HG02943 (cell line): ENCODE measurements at regions not wholly inside any gene's neighbourhood (a gene's known extent, or its start where the extent isn't known, plus 50 kb on each side); places are given as distances from the start of the nearest gene placed in this dataset.
A peak's percentile ranks its signal among the peaks of the same experiment; 100 is the strongest.

Source experiments
- ATAC-seq: cut with Tn5 transposase; IDR thresholded peaks from one replicate; pipeline ENCODE4 v1.9.1; 2021; ENCODE audit warnings: mild to moderate bottlenecking, low read depth, moderate library complexity; ENCODE audit not compliant: unreplicated experiment

GRCh38 chr20:39574061-39574460 is 611.9 kb downstream of the DHX35 start:
- ATAC-seq: no peak

- ATAC-seq: no peak
Observed at GRCh38 chr20:39571171-39571570, 609.0 kb downstream of the DHX35 start.

- ATAC-seq: peak; percentile 79
Observed at GRCh38 chr20:39568109-39568508, 606.0 kb downstream of the DHX35 start.

GRCh38 chr20:39563349-39563748 is 601.2 kb downstream of the DHX35 start:
- no peak for ATAC-seq

- ATAC-seq: no peak
Observed at GRCh38 chr20:39554341-39554740, 592.2 kb downstream of the DHX35 start.

GRCh38 chr20:39553120-39553519 is 591.0 kb downstream of the DHX35 start:
- ATAC-seq: no peak

GRCh38 chr20:39549733-39550132 is 587.6 kb downstream of the DHX35 start:
- ATAC-seq: no peak

GRCh38 chr20:39547546-39548408 is 585.6 kb downstream of the DHX35 start:
- ATAC-seq: no peak

- ATAC-seq: no peak
Observed at GRCh38 chr20:39541136-39541803, 579.1 kb downstream of the DHX35 start.

- ATAC-seq: no peak
Observed at GRCh38 chr20:39538317-39538716, 576.2 kb downstream of the DHX35 start.

GRCh38 chr20:39535301-39535700 is 573.2 kb downstream of the DHX35 start:
- no peak for ATAC-seq

- ATAC-seq: no peak
Observed at GRCh38 chr20:39534846-39535245, 572.7 kb downstream of the DHX35 start.

GRCh38 chr20:39533858-39534257 is 571.7 kb downstream of the DHX35 start:
- ATAC-seq: no peak

GRCh38 chr20:39532205-39532604 is 570.1 kb downstream of the DHX35 start:
- ATAC-seq: no peak

- no peak for ATAC-seq
Observed at GRCh38 chr20:39528436-39528835, 566.3 kb downstream of the DHX35 start.

- ATAC-seq: no peak
Observed at GRCh38 chr20:39524371-39524911, 562.3 kb downstream of the DHX35 start.

GRCh38 chr20:39523405-39523804 is 561.3 kb downstream of the DHX35 start:
- no peak for ATAC-seq

GRCh38 chr20:39518654-39519053 is 556.5 kb downstream of the DHX35 start:
- ATAC-seq: no peak

GRCh38 chr20:39516964-39517363 is 554.8 kb downstream of the DHX35 start:
- no peak for ATAC-seq

- no peak for ATAC-seq
Observed at GRCh38 chr20:39504710-39505094, 542.6 kb downstream of the DHX35 start.

GRCh38 chr20:39503902-39504709 is 542.0 kb downstream of the DHX35 start:
- no peak for ATAC-seq
